ENCODE measurements at regions not wholly inside any gene's neighbourhood (a gene's known extent, or its start where the extent isn't known, plus 50 kb on each side); places are given as distances from the start of the nearest gene placed in this dataset.

DNA sequence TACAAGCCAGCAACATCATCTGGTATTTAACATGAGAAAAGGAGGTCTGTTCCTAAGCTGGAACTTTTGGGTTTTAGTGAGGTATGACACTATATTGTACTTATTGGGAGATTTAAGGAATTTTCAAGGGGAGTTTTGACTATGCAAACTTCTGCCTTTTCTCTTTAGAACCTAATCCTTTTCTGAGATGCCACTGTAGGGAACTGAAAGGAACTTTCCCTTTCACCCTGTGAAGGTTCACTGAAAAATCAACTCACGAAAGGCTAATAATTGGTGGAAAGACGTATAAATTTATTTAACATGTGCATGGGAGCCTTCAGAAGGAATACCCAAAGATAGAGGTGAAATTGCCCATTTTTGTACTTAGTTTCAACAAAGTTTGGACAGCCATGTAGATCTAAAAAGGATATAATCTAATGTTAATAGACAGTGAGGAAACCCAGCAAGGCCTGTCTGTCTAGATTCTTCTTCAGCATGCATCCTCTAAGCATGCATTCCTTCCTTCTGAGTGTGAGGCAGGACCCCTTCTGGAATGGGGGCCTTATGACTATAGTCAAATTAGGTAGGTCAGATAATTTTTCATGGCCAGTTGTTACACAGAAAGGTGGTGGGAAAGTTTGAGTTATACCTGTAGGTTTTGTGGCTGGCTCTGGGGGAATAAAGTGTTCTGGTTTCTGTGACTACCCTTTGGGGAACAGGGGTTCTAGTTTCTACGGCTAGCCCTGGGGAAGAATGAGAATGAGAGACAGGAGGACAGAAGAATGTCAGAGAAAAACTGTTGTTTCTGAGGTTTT lies 200.3 kb downstream of the C9orf152 start:
- H3K9me3 ChIP-seq: no peaks in the 10 kb centered on the region
- TF ChIP-seq POLR2A (IDR thresholded peaks at IDR 0.05): no peak
- TF ChIP-seq POLR2AphosphoS5 (IDR thresholded peaks at IDR 0.05): no peak
- no peak for TF ChIP-seq EP300 (IDR thresholded peaks at IDR 0.05)
- TF ChIP-seq, protein P1, sequence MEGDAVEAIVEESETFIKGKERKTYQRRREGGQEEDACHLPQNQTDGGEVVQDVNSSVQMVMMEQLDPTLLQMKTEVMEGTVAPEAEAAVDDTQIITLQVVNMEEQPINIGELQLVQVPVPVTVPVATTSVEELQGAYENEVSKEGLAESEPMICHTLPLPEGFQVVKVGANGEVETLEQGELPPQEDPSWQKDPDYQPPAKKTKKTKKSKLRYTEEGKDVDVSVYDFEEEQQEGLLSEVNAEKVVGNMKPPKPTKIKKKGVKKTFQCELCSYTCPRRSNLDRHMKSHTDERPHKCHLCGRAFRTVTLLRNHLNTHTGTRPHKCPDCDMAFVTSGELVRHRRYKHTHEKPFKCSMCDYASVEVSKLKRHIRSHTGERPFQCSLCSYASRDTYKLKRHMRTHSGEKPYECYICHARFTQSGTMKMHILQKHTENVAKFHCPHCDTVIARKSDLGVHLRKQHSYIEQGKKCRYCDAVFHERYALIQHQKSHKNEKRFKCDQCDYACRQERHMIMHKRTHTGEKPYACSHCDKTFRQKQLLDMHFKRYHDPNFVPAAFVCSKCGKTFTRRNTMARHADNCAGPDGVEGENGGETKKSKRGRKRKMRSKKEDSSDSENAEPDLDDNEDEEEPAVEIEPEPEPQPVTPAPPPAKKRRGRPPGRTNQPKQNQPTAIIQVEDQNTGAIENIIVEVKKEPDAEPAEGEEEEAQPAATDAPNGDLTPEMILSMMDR (IDR thresholded peaks at IDR 0.05): no peak
- no peak for ATAC-seq
- H3K4me3 ChIP-seq: no peak overlapping the region
- 81 to 100% methylated on average over 3 of the region's 3 CpGs for WGBS, 2 donors (ENCODE audit: low coverage in 1 of 2)
- H3K27ac ChIP-seq: no peak overlapping the region
- H3K27me3 ChIP-seq: no peaks in the 10 kb centered on the region
- no peaks in the 10 kb centered on the region for H3K4me1 ChIP-seq
- H3K36me3 ChIP-seq: no peaks in the 10 kb centered on the region

DNA sequence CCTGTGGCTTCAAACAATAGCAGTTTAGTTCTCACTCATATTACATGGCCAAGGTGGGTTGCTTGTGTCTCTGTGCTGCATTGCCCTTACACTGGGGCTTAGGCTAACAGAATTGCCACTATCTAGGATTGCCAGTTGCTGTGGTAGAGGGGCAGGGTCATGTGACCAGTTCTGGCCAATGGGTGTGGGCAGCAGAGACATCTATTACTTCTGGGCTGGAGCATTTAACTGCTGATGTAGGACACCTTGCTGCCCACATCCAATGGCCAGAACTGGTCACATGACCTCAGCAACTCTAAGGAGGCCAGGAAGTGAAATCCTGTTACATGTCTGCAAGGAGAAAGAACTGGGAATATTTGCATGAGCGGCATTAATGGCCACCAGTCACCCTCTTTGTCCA lies 199.3 kb downstream of the C9orf152 start:
- 100% methylated on average over 1 of the region's 1 CpG for WGBS, 2 donors (ENCODE audit: low coverage in 1 of 2)
- H3K27ac ChIP-seq: no peak overlapping the region
- no peaks in the 10 kb centered on the region for H3K4me1 ChIP-seq
- no peak for ATAC-seq
- no peaks in the 10 kb centered on the region for H3K27me3 ChIP-seq
- no peaks in the 10 kb centered on the region for H3K36me3 ChIP-seq
- H3K4me3 ChIP-seq: no peak overlapping the region
- TF ChIP-seq POLR2AphosphoS5 (IDR thresholded peaks at IDR 0.05) (no peak), POLR2A (IDR thresholded peaks at IDR 0.05) (no peak), EP300 (IDR thresholded peaks at IDR 0.05) (no peak)
- TF ChIP-seq, protein P1 (IDR thresholded peaks at IDR 0.05): no peak
- no peaks in the 10 kb centered on the region for H3K9me3 ChIP-seq

DNA sequence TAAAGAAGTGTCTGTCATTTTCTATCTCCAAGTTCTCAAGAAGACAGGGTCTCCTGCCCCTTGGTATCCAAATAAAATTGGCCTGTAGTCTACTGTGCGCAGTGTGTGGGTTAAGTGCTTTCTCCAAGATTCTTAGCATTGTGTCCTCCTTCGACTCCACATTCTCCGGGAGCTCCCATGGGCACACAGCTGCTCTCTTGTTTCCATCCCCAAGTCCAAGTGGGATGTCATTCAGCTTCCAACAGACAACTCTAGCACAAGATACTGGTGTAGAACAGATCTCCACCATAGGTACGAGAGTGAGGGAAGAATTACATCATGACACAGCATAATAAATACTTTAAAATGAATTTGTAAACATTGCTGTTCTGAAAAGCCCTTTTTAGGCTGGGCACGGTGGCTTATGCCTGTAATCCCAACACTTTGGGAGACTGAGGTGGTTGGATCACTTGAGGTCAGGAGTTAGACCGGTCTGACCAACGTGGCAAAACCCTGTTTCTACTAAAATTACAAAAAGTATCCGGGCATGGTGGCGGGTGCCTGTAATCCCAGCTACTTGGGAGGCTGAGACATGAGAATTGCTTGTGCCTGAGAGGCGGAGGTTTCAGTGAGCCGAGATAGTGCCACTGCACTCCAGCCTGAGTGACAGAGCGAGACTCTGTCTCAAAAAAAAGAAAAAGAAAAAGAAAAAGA lies 196.2 kb downstream of the C9orf152 start:
- H3K27ac ChIP-seq: no peak overlapping the region
- WGBS, 2 donors (ENCODE audit: low coverage in 1 of 2): 87 to 88% methylated on average over 7 to 12 of the region's 12 CpGs
- TF ChIP-seq, protein P1 (IDR thresholded peaks at IDR 0.05): no peak
- TF ChIP-seq POLR2AphosphoS5 (IDR thresholded peaks at IDR 0.05) (no peak), POLR2A (IDR thresholded peaks at IDR 0.05) (no peak), EP300 (IDR thresholded peaks at IDR 0.05) (no peak)
- no peak for ATAC-seq
- H3K4me1 ChIP-seq: no peaks in the 10 kb centered on the region
- no peak overlapping the region for H3K4me3 ChIP-seq
- no peaks in the 10 kb centered on the region for H3K9me3 ChIP-seq
- no peaks in the 10 kb centered on the region for H3K36me3 ChIP-seq
- no peaks in the 10 kb centered on the region for H3K27me3 ChIP-seq

DNA sequence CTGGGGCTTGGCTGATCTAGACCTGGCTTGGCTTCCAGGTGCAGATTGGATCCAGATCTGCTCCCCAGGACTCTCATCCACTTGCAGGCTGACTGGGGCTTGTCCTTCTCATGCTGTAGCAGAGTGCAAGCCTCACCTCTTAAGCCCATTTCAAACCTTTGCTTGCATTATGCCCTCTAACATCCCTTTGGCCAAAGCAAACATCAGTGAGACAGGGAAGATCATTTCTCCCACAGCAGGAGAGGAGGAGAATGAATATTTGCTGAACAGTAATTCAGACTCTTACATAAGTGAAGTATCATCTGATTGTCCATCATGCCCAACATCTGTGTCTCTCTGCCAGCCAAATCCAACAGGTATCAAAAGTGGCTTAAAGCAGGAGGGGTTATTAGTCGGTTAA lies 194.9 kb downstream of the C9orf152 start:
- no peak for ATAC-seq
- H3K27me3 ChIP-seq: no peaks in the 10 kb centered on the region
- H3K4me3 ChIP-seq: no peak overlapping the region
- 0 to 58% methylated on average over 1 of the region's 1 CpG for WGBS, 2 donors (ENCODE audit: low coverage in 1 of 2)
- no peak for TF ChIP-seq POLR2A (IDR thresholded peaks at IDR 0.05)
- TF ChIP-seq EP300 (IDR thresholded peaks at IDR 0.05): no peak
- no peak for TF ChIP-seq POLR2AphosphoS5 (IDR thresholded peaks at IDR 0.05)
- TF ChIP-seq, protein P1 (IDR thresholded peaks at IDR 0.05): no peak
- H3K36me3 ChIP-seq: no peaks in the 10 kb centered on the region
- H3K4me1 ChIP-seq: no peaks in the 10 kb centered on the region
- H3K9me3 ChIP-seq: no peaks in the 10 kb centered on the region
- H3K27ac ChIP-seq: no peak overlapping the region

DNA sequence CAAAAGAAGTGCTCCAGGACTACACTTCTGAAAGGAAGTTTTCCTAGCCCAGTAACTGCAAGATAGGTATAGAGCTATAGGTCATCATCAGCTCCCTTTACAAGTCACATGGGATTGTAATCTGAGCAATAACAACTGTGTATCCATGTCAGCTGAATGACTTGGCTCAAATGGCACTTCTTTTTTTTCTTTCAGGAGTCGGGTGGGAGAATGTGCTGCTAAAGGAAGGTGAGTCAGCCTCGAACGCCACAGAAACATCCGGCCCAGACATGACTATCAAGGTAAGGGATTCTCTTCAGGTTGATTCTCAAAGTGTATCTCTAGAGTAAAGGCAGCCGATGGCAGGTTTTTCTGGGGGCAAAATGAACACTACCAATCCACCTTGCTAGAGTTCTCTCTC lies 192.2 kb downstream of the C9orf152 start:
- Histone ChIP-seq H3K27ac (no peak overlapping the region), H3K9me3 (no peaks in the 10 kb centered on the region), H3K27me3 (no peaks in the 10 kb centered on the region), H3K4me1 (no peaks in the 10 kb centered on the region), H3K4me3 (no peak overlapping the region), H3K36me3 (no peaks in the 10 kb centered on the region)
- ATAC-seq: peak; percentile 31
- TF ChIP-seq, protein P1 (IDR thresholded peaks at IDR 0.05): no peak
- TF ChIP-seq EP300 (IDR thresholded peaks at IDR 0.05) (no peak), POLR2A (IDR thresholded peaks at IDR 0.05) (no peak), POLR2AphosphoS5 (IDR thresholded peaks at IDR 0.05) (no peak)
- 60% methylated on average over 2 of the region's 5 CpGs; no CpG with 5 or more reads in 1 of the 2 donors for WGBS, 2 donors (ENCODE audit: low coverage in 1 of 2)
